ENCODE measurements at regions not wholly inside any gene's neighbourhood (a gene's known extent, or its start where the extent isn't known, plus 50 kb on each side); places are given as distances from the start of the nearest gene placed in this dataset.

DNA sequence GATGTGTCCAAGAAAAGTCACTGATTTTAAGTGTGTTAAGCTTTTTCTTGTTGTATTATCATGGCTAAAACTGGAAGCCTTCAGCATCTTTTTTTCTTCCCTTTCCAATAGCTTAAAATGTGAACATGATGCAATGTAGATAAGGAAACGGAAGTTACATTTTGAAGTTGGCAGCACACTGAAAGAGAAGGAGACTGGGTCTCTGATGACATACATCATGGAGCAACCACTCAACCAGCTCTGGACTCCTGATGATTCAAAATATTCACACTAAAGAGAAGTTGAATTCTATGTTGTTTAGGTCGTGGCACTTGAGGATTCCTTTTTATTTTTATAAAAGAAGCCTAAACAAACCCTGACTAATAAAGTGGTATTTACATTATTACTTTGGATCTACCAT lies 488.3 kb upstream of the ALCAM start:
- H3K27me3 Mint-ChIP-seq (ENCODE audit: low read depth), result no peaks in the 10 kb centered on the region
- H3K36me3 Mint-ChIP-seq (ENCODE audit: low read depth), result no peaks in the 10 kb centered on the region
- no peaks in the 10 kb centered on the region for H3K9me3 Mint-ChIP-seq (ENCODE audit: insufficient read depth)
- H3K4me1 Mint-ChIP-seq (ENCODE audit: low read depth), result no peaks in the 10 kb centered on the region
- DNase-seq (no peak), ATAC-seq (no peak)
- POLR2A ChIA-PET, result no interaction called here
- H3K27ac Mint-ChIP-seq, result no peak overlapping the region
- CTCF ChIA-PET, result no interaction called here
- H3K4me3 Mint-ChIP-seq, result no peak overlapping the region

DNA sequence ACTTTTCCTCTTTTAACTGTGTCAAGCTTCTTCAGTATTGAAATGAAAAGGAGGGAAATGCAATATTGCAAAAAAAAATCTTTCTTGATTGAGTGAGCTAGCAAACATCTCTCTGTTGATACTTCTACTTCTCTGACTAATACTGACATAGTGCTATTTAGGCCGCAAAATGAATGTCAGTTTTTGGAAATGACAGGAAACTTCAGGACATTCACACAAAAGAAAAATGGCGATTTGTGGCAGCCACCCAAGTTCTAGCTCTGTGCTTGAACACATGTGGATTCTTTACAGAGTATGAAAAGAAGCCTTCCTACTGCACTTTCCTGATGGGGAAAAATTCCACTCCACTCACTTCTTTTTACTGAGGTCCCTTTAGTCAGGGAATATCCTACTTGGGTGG lies 486.8 kb upstream of the ALCAM start:
- no peaks in the 10 kb centered on the region for H3K9me3 Mint-ChIP-seq (ENCODE audit: insufficient read depth)
- no peaks in the 10 kb centered on the region for H3K4me1 Mint-ChIP-seq (ENCODE audit: low read depth)
- no peak overlapping the region for H3K4me3 Mint-ChIP-seq
- no peak for DNase-seq
- no peak overlapping the region for H3K27ac Mint-ChIP-seq
- ATAC-seq, result no peak
- H3K27me3 Mint-ChIP-seq (ENCODE audit: low read depth), result no peaks in the 10 kb centered on the region
- POLR2A ChIA-PET, result no interaction called here
- no peaks in the 10 kb centered on the region for H3K36me3 Mint-ChIP-seq (ENCODE audit: low read depth)
- CTCF ChIA-PET, result no interaction called here

DNA sequence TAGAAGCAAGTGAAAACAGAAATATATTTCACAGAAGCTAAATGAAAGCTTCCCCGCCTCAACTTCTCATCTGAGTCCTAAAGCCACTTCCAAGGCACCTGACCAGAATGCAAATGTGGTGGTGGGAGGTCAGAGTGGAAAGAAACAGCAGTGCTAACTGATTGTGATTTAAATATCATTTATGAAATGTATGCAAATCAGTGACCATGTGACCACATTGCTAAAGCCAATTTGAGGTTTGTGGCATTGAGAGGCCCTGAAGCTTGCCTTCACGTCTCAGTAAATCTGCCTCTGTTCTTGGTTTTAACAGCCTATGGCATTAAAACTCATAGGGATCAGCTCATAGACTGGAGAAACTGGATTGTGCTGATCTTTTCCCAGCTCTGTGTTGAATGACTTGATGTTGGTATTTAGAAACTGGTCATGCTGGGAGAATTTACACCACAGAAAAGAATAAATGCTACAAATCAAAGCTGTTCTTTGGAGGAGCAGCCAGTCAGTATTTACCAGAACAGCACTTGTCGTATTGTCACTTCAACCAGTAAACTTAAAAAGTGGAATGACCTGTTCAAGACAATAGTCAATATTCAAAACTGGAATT lies 481.4 kb upstream of the ALCAM start:
- no peak for DNase-seq
- Mint-ChIP-seq H3K27me3 (ENCODE audit: low read depth) (no peaks in the 10 kb centered on the region), H3K4me3 (no peak overlapping the region), H3K9me3 (ENCODE audit: insufficient read depth) (no peaks in the 10 kb centered on the region), H3K4me1 (ENCODE audit: low read depth) (no peaks in the 10 kb centered on the region), H3K36me3 (ENCODE audit: low read depth) (no peaks in the 10 kb centered on the region), H3K27ac (no peak overlapping the region)
- ChIA-PET CTCF (no interaction called here), POLR2A (no interaction called here)
- no peak for ATAC-seq

DNA sequence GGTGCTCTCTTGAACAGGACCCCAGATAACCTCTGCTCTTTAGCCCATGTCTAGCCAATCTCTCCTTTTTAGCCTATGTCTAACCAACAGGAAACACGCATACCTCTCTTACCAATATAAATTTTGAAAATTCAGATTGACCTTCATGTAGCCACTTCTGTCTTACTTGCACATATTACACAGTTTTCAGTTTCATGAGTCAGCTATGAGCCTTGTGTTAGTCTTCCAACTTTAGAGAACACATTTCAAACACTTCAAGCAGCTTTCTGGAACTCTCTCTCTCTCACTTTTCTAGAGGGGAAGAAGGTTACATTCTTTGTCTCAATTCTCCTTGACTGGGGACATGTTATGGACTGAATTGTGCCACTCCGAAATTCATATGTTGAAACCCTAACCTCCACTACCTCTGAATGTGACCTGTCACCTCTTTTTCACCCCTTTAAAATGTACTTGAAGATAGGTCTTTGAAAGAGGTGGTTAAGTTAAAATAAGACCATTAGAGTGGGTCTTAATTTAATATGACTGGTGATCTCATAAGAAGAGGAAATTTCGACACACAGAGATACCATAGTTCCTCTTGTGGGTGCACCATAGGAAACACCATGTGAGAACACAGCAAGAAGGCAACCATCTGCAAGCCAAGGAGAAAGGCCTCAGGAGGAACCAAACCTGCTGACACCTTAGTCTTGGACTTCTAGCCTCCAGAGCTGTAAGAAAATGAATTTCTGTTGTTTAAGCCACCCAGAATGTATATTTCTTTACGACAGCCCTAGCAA lies 480.3 kb upstream of the ALCAM start:
- H3K36me3 Mint-ChIP-seq (ENCODE audit: low read depth), result no peaks in the 10 kb centered on the region
- POLR2A ChIA-PET, result no interaction called here
- CTCF ChIA-PET, result no interaction called here

DNA sequence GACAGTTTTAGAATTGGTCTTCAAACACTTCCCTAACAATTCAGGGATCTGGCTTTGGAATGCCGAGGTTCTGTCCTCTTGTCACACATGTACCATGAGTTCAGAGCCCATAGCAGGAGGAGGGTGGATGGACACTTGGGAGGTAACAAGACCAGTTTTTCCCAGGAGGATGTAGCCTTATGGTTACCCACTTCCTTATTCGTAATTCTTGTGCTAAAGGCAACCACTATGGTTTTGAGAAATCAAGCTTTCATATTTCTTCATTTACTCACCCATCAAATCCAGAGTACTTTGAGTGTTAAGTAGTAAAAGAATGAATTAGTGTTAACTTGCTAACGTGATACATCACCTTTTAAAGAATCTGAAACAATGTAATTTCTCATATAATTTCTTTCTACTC lies 479.6 kb upstream of the ALCAM start:
- H3K36me3 Mint-ChIP-seq (ENCODE audit: low read depth), result no peaks in the 10 kb centered on the region

More for the DNA sequence above, 480.3 kb upstream of the ALCAM start:
- H3K4me3 Mint-ChIP-seq, result no peak overlapping the region
- H3K27ac Mint-ChIP-seq, result no peak overlapping the region
- DNase-seq, result no peak
- H3K27me3 Mint-ChIP-seq (ENCODE audit: low read depth), result no peaks in the 10 kb centered on the region
- ATAC-seq, result no peak
- no peaks in the 10 kb centered on the region for H3K4me1 Mint-ChIP-seq (ENCODE audit: low read depth)
- no peaks in the 10 kb centered on the region for H3K9me3 Mint-ChIP-seq (ENCODE audit: insufficient read depth)

DNA sequence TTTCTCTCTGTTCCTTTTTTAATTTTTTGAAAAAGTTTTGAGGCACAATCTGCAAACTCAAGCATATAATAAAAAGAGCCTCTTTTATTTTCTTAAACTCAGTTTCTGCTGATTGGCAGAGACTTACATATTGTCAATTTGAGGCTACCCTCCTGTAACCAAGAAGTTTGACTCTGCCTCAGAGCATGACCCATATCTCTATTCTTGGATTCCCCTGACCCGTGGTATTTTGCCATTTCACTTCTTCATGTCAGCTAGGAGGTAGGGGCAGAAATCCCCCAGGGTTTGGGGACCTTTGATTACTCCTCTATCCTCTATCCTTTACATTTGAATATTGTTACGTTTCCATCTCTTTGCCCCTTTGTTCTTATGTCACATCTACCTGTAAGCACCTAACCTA lies 479.1 kb upstream of the ALCAM start:
- Mint-ChIP-seq H3K9me3 (ENCODE audit: insufficient read depth) (no peaks in the 10 kb centered on the region), H3K4me1 (ENCODE audit: low read depth) (no peaks in the 10 kb centered on the region), H3K27me3 (ENCODE audit: low read depth) (no peaks in the 10 kb centered on the region), H3K36me3 (ENCODE audit: low read depth) (no peaks in the 10 kb centered on the region), H3K27ac (no peak overlapping the region), H3K4me3 (no peak overlapping the region)
- DNase-seq (no peak), ATAC-seq (no peak)
- POLR2A ChIA-PET, result no interaction called here
- CTCF ChIA-PET, result no interaction called here

More for the DNA sequence above, 479.6 kb upstream of the ALCAM start:
- CTCF ChIA-PET, result no interaction called here
- Mint-ChIP-seq H3K4me1 (ENCODE audit: low read depth) (no peaks in the 10 kb centered on the region), H3K9me3 (ENCODE audit: insufficient read depth) (no peaks in the 10 kb centered on the region), H3K27me3 (ENCODE audit: low read depth) (no peaks in the 10 kb centered on the region), H3K4me3 (no peak overlapping the region), H3K27ac (no peak overlapping the region)
- no peak for DNase-seq
- POLR2A ChIA-PET, result no interaction called here
- ATAC-seq, result no peak

DNA sequence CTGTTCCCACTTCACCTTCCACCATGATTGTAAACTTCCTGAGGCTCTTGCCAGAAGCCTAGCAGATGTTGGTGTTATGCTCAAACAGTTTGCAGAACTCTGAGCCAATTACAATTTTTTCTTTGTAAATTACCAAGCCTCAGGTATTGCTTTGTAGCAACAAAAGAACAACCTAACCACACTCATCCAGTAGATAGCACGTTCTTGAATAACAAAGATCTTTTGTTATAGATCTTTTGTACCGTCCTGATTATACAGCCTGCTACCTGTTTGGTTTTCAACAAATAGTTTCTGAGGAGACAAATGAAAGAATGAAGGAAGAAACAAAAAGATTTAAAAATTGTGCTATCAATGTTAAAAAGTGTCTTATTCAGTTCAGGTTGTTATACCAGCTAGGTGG lies 474.7 kb upstream of the ALCAM start:
- Mint-ChIP-seq H3K4me1 (ENCODE audit: low read depth) (no peaks in the 10 kb centered on the region), H3K27ac (no peak overlapping the region), H3K9me3 (ENCODE audit: insufficient read depth) (no peaks in the 10 kb centered on the region), H3K27me3 (ENCODE audit: low read depth) (no peaks in the 10 kb centered on the region), H3K36me3 (ENCODE audit: low read depth) (no peaks in the 10 kb centered on the region), H3K4me3 (no peak overlapping the region)
- no peak for DNase-seq
- CTCF ChIA-PET, result no interaction called here
- POLR2A ChIA-PET, result no interaction called here
- ATAC-seq, result no peak

DNA sequence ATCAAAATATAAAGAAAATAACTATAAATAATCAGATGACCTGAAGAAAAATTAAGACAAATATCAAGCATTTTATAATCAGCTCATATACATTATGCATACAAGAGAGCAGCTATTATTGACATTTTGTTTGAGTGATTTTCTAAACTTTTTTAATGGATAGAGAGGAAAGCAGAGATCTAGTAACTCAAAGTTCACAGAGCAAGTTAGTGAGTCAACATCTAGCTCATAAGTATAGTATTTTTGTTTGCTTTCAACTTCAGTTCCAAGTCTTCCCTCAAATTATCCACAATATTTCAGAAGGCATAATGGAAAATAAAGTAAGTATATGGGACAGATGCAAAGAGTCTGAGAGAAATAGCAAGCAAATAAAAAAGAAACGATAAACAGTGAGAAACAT lies 470.1 kb upstream of the ALCAM start:
- ATAC-seq (no peak), DNase-seq (no peak)
- ChIA-PET POLR2A (no interaction called here), CTCF (no interaction called here)
- H3K27me3 Mint-ChIP-seq (ENCODE audit: low read depth), result no peaks in the 10 kb centered on the region
- no peak overlapping the region for H3K27ac Mint-ChIP-seq
- no peaks in the 10 kb centered on the region for H3K4me1 Mint-ChIP-seq (ENCODE audit: low read depth)
- H3K4me3 Mint-ChIP-seq, result no peak overlapping the region
- H3K36me3 Mint-ChIP-seq (ENCODE audit: low read depth), result no peaks in the 10 kb centered on the region
- peaks cover 4% of the 10 kb centered on the region for H3K9me3 Mint-ChIP-seq (ENCODE audit: insufficient read depth)

DNA sequence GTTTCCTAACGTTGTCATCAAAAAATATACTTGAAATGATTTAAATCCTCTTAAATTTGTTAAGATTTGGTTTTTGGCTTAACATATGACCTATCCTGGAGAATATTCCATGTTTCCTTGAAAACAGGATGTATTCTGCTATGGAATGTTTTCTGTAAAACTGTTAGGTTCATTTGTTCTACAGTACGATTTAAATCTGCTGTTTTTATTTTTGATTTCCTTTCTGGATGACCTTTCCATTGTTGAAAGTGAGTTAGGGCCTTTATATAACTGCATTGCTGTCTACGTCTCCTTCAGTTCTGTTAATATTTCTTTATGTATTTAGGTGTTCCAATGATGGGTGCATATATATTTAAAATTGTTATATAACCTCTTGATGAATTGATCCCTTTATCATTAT lies 465.3 kb upstream of the ALCAM start:
- no peaks in the 10 kb centered on the region for H3K4me1 Mint-ChIP-seq (ENCODE audit: low read depth)
- H3K27me3 Mint-ChIP-seq (ENCODE audit: low read depth), result no peaks in the 10 kb centered on the region
- no peaks in the 10 kb centered on the region for H3K36me3 Mint-ChIP-seq (ENCODE audit: low read depth)
- ChIA-PET CTCF (no interaction called here), POLR2A (no interaction called here)
- peaks cover 7% of the 10 kb centered on the region for H3K9me3 Mint-ChIP-seq (ENCODE audit: insufficient read depth)
- no peak overlapping the region for H3K4me3 Mint-ChIP-seq
- no peak for DNase-seq
- no peak for ATAC-seq
- no peak overlapping the region for H3K27ac Mint-ChIP-seq

DNA sequence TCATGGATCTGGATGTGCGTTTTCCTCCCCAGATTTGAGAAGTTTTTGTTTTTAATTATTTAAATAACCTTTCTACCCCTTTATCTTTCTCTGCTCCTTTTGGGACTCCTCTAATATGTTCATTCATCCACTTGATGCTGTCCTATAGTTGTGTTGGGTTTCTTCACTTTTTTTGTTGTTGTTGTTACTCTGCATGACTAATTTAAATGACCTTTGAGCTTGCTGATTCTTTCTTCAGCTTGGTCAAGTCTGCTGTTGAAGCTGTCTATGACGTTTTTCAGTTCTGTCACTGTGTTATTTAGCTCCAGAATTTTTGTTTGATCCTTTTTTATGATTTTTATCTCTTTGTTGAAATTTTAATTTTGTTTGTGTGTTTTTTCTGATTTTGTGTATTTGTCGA lies 463.6 kb upstream of the ALCAM start:
- POLR2A ChIA-PET, result no interaction called here
- no peaks in the 10 kb centered on the region for H3K27me3 Mint-ChIP-seq (ENCODE audit: low read depth)
- ATAC-seq (no peak), DNase-seq (no peak)
- H3K9me3 Mint-ChIP-seq (ENCODE audit: insufficient read depth), result peaks cover 12% of the 10 kb centered on the region
- no peaks in the 10 kb centered on the region for H3K4me1 Mint-ChIP-seq (ENCODE audit: low read depth)
- no peak overlapping the region for H3K4me3 Mint-ChIP-seq
- no peaks in the 10 kb centered on the region for H3K36me3 Mint-ChIP-seq (ENCODE audit: low read depth)
- CTCF ChIA-PET, result no interaction called here
- H3K27ac Mint-ChIP-seq, result no peak overlapping the region

DNA sequence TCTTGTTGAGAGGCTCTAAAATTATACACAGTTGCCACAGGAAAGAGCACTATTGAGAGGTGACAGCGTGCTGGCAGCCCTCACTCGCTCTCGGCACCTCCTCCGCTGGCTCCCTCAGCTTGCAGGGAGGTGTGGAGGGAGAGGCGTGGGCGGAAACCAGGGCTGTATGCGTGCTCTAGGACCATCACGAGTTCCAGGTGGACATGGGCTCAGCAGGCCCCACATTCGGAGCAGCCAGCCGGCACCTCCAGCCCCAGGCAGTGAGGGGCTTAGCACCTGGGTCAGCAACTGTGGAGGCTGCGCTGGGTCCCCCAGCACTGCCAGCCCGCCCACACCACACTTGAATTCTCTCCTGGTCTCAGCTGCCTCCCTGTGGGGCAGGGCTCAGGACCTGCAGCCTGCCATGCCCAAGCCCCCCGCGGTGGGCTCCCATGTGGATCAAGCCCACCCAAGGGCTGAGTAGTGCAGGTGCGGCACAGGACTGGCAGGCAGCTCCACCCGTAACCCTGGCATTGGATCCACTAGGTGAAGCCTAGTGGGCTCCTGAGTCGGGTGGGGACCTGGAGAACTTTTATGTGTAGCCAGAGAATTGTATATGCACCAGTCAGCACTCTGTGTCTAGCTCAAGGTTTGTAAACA lies 460.6 kb upstream of the ALCAM start:
- Mint-ChIP-seq H3K4me3 (no peak overlapping the region), H3K9me3 (ENCODE audit: insufficient read depth) (peaks cover 14% of the 10 kb centered on the region), H3K36me3 (ENCODE audit: low read depth) (no peaks in the 10 kb centered on the region), H3K27me3 (ENCODE audit: low read depth) (no peaks in the 10 kb centered on the region), H3K27ac (no peak overlapping the region), H3K4me1 (ENCODE audit: low read depth) (no peaks in the 10 kb centered on the region)
- POLR2A ChIA-PET, result no interaction called here
- CTCF ChIA-PET, result no interaction called here
- ATAC-seq (no peak), DNase-seq (no peak)

DNA sequence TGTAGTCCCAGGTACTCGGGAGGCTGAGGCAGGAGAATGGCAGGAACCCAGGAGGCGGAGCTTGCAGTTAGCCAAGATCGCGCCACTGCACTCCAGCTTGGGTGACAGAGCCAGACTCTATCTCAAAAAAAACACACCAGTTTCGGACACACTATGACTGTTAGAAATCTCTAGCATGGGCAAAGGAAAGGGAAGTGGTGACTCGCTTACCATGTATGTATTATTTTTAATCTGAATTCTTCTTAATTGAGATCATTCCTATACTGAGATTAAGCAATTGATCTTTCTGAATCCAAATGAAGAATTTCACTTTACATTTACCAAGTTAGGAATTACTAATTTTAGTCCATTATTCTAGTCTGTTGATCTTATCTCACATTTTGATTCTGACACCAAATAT lies 459.2 kb upstream of the ALCAM start:
- no peak overlapping the region for H3K27ac Mint-ChIP-seq
- H3K36me3 Mint-ChIP-seq (ENCODE audit: low read depth), result no peaks in the 10 kb centered on the region
- no peak for ATAC-seq
- H3K4me3 Mint-ChIP-seq, result no peak overlapping the region
- no peaks in the 10 kb centered on the region for H3K27me3 Mint-ChIP-seq (ENCODE audit: low read depth)
- ChIA-PET CTCF (no interaction called here), POLR2A (no interaction called here)
- DNase-seq, result no peak
- peaks cover 14% of the 10 kb centered on the region for H3K9me3 Mint-ChIP-seq (ENCODE audit: insufficient read depth)
- H3K4me1 Mint-ChIP-seq (ENCODE audit: low read depth), result no peaks in the 10 kb centered on the region

DNA sequence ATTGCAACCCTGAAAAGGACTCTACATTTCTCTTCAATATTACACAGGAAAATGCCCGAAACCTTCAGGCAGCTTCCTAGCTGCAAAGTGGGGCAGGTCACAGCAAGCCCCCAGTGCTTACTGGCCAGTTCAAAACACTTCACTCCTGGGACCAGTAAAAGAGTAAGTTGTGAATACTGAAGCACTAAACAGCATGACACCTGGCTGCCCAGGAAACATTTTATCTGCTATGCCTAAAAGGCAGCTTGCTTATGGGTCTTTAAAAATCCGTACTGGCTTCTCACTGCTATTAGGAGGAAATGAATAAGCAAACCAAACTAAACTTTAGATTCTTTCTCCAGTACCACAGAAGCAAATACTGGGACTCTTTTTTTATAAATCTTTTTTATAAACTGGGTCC lies 457.9 kb upstream of the ALCAM start:
- no peak overlapping the region for H3K27ac Mint-ChIP-seq
- no peaks in the 10 kb centered on the region for H3K27me3 Mint-ChIP-seq (ENCODE audit: low read depth)
- DNase-seq (no peak), ATAC-seq (no peak)
- H3K9me3 Mint-ChIP-seq (ENCODE audit: insufficient read depth), result peaks cover 14% of the 10 kb centered on the region
- ChIA-PET CTCF (no interaction called here), POLR2A (no interaction called here)
- no peaks in the 10 kb centered on the region for H3K36me3 Mint-ChIP-seq (ENCODE audit: low read depth)
- H3K4me1 Mint-ChIP-seq (ENCODE audit: low read depth), result no peaks in the 10 kb centered on the region
- H3K4me3 Mint-ChIP-seq, result no peak overlapping the region
